ENCODE measurements at regions not wholly inside any gene's neighbourhood (a gene's known extent, or its start where the extent isn't known, plus 50 kb on each side); places are given as distances from the start of the nearest gene placed in this dataset.
A peak's percentile ranks its signal among the peaks of the same experiment; 100 is the strongest.

DNA sequence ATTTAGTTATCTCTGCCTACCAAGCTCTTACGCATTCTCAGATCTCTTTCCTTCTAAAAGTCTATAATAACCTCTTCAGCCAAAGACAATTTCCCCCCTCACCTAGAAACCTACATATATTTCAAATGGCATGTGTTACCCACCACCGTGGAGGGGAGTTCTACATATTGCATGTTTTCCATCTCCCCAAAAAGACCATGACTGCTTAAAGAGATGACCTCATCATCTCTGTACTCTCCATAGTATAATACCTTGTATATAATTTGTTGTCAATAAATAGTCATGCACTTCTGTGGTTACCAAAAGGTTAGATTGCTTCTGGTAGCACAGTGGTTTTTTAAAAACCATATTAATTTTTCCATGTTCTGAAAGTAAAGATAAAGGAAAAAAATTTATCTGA lies 148.4 kb downstream of the TBX18 start:
- no peak for DNase-seq (ENCODE audit: low read depth)
- no peak overlapping the region for H3K4me3 ChIP-seq (ENCODE audit: low read length)
- TF ChIP-seq, protein P1, sequence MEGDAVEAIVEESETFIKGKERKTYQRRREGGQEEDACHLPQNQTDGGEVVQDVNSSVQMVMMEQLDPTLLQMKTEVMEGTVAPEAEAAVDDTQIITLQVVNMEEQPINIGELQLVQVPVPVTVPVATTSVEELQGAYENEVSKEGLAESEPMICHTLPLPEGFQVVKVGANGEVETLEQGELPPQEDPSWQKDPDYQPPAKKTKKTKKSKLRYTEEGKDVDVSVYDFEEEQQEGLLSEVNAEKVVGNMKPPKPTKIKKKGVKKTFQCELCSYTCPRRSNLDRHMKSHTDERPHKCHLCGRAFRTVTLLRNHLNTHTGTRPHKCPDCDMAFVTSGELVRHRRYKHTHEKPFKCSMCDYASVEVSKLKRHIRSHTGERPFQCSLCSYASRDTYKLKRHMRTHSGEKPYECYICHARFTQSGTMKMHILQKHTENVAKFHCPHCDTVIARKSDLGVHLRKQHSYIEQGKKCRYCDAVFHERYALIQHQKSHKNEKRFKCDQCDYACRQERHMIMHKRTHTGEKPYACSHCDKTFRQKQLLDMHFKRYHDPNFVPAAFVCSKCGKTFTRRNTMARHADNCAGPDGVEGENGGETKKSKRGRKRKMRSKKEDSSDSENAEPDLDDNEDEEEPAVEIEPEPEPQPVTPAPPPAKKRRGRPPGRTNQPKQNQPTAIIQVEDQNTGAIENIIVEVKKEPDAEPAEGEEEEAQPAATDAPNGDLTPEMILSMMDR (IDR thresholded peaks at IDR 0.05; ENCODE audit: insufficient read depth, low read depth, low read length, missing control alignments) = no peak

DNA sequence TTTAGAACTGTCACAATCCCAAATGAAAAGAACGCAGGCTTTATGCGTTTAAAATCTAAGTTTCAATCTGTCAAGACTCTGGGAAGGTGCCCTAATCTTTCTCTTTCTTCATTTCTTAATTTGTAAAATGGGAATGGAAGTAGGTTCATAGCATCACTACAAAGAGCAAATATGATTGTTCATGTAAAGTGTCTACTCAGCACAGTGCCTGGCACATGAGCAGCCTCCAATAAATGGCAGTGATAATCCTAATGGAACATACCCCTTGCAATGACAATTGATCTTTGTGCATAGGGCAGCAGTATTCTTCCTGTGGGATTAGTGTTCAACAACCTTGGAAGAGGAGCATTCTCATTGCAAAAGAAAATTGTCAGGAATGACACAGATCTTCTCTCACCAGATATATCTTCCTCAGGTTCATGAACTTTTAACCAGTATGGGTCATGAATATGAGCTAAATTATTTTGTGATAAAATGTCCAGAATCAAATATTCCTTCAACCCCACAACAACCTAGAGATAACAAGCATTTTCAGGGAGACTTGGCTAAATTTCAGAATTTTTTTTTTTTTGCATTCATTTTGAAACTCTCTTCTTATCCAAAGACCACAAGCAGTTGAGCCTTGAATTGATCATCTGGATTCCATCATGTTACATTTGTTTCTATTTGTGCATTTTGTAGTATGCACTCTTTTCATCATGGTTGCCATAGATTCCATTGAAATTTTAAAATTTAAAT lies 149.1 kb downstream of the TBX18 start:
- no peak for DNase-seq (ENCODE audit: low read depth)
- TF ChIP-seq, protein P1 (IDR thresholded peaks at IDR 0.05; ENCODE audit: insufficient read depth, low read depth, low read length, missing control alignments) = no peak
- H3K4me3 ChIP-seq (ENCODE audit: low read length) = no peak overlapping the region

DNA sequence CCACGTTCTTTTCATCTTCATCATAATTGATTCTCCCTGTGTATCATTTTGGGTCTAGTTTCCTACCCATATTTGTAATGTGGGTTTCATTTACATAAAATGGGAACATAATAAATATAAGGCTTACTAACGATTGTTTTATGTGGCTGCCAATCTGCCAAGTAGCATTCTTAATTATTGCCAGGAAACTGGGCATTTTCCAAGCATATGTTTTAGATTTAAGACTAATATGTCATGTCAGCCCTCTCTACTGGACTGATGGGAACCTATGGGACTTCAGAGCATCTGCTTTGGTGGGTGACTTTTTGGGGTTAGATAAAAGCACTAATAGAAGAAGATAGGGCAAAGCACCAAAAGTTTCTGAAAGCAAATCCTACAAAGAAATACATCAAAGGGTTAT lies 157.5 kb downstream of the TBX18 start:
- DNase-seq (ENCODE audit: low read depth) = no peak
- TF ChIP-seq, protein P1 (IDR thresholded peaks at IDR 0.05; ENCODE audit: insufficient read depth, low read depth, low read length, missing control alignments) = no peak
- no peak overlapping the region for H3K4me3 ChIP-seq (ENCODE audit: low read length)

DNA sequence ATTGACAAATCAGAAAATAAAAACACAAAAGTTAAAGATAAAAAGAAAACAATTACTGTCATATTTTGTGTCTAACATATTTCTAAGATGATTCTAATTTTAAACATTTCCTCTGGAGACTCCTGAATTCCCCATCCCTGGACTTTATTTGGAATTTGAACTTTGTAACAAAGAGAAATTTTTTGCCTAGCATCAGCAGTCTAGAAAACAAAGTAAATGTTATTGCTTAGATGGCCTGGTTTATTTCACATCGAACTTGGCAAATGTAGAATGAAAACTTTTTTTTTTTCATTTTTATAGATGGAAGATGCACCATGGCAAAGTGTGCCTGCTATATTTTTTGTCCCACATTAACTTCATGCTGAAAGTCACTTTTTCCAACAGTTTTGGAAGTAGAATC lies 159.1 kb downstream of the TBX18 start:
- no peak overlapping the region for H3K4me3 ChIP-seq (ENCODE audit: low read length)
- no peak for DNase-seq (ENCODE audit: low read depth)
- TF ChIP-seq, protein P1 (IDR thresholded peaks at IDR 0.05; ENCODE audit: insufficient read depth, low read depth, low read length, missing control alignments) = no peak

DNA sequence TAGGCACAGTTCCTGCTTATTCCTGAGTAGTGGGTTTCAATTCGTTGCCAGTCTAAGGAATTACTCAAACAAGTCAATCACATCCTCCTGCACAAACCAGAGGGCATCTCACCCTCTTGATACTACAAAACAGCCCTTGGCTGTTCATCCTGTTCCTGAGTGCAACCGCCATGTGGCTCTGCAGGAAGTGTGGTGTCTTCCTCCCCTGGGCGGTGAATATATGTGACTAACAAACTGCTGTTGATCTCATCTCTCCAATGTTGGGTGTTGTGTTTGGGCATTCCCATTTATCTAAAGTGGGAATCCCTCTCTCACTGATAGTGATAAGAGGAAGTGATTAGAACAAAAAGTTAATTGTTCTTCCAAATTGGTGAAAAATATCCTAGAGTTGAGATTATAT lies 163.0 kb downstream of the TBX18 start:
- DNase-seq (ENCODE audit: low read depth) = peak; percentile 15
- H3K4me3 ChIP-seq (ENCODE audit: low read length) = no peak overlapping the region
- TF ChIP-seq, protein P1 (IDR thresholded peaks at IDR 0.05; ENCODE audit: insufficient read depth, low read depth, low read length, missing control alignments) = no peak

DNA sequence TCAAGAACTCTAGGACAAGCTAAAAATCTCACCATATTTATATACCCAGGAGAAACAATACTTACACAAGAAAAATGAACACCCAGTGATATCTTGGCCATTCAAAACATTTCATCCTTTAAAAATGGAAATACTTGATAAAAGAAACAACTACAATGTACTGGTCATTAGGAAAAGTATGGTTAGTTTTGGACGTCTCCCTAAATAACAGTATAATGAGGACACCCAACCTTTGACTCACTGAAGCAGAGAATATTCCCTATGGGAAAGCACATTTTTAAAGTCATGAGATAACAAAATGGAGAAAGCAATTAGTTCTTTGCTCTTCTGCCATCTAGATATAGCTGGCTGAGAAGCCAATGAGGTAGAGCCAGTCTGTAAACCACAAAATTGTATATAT lies 164.4 kb downstream of the TBX18 start:
- DNase-seq (ENCODE audit: low read depth) = no peak
- H3K4me3 ChIP-seq (ENCODE audit: low read length) = no peak overlapping the region
- TF ChIP-seq, protein P1 (IDR thresholded peaks at IDR 0.05; ENCODE audit: insufficient read depth, low read depth, low read length, missing control alignments) = no peak
